ENCODE measurements at regions not wholly inside any gene's neighbourhood (a gene's known extent, or its start where the extent isn't known, plus 50 kb on each side); places are given as distances from the start of the nearest gene placed in this dataset.

DNA sequence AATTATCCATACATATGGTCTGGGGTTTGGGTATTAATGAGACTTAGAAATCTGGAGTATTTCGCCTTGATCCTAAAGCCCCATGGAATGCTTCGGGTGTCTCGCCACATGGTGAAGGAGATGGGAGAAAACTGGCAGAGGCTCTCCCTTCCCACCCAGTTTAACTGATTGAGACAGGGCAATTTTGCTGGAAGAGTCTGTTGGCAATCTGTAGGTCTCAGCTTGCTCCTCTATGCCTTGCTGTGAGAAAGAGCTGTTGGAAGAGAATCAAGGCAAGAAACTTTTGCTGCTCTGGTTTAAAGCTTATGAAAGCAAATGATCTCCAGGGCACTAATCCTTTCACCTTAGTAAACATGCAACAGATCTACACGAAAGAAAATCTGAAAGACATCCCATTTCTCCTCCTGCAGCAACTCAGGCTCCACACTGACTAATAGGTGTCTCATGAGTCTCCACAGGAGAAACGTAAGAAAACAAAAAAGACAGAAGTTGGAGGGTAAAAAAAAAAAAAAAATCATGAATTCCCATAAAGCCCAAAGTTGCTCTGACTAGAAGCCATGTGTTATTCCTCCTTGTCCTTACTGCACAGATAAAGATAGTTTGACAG lies 369.9 kb downstream of the EFNA5 start:
- dilution Hi-C loops (cut with HindIII; ENCODE audit: low sequenced_read_pairs, unreplicated experiment), result no loop called here

More for the DNA sequence above, 369.9 kb downstream of the EFNA5 start:
- H2BK15ac ChIP-seq (ENCODE audit: low read depth, low read length), result no peak overlapping the region
- no peaks in the 10 kb centered on the region for H3K9me3 ChIP-seq (ENCODE audit: control insufficient read depth, insufficient read depth, low read length)
- no peak overlapping the region for H3K4me3 ChIP-seq (ENCODE audit: insufficient read depth, low read depth, low read length)
- H2BK120ac ChIP-seq (ENCODE audit: low read depth, low read length), result peak overlapping the region; percentile 46; the same call in 1 of the 2 replicates
- no peak overlapping the region for H3K9ac ChIP-seq (ENCODE audit: low read depth, low read length)
- DNase-seq, result no peak
- no peak overlapping the region for H4K8ac ChIP-seq (ENCODE audit: low read depth in 2 of 2, low read length in 2 of 2)
- H2AFZ ChIP-seq (replicated peaks; ENCODE audit: low read length, poor library complexity), result no peak overlapping the region
- H4K20me1 ChIP-seq (ENCODE audit: insufficient read depth, low read length), result no peaks in the 10 kb centered on the region
- H2BK5ac ChIP-seq (ENCODE audit: low read depth, low read length, poor library complexity, severe bottlenecking), result no peak overlapping the region
- H3K14ac ChIP-seq (replicated peaks; ENCODE audit: low read depth, low read length), result no peak overlapping the region
- H3K4me1 ChIP-seq (ENCODE audit: control insufficient read depth, insufficient read depth, low read length), result peaks cover 10% of the 10 kb centered on the region; the same call in 1 of the 2 replicates
- H3K36me3 ChIP-seq (ENCODE audit: control insufficient read depth, insufficient read depth, low read length), result no peaks in the 10 kb centered on the region
- no peak overlapping the region for H3K18ac ChIP-seq (ENCODE audit: low read depth, low read length)
- H4K5ac ChIP-seq (ENCODE audit: low read depth, low read length), result no peak overlapping the region
- ATAC-seq (ENCODE audit: low read depth), result no peak
- no peaks in the 10 kb centered on the region; the same call in 1 of the 2 replicates for H3K9me1 ChIP-seq (ENCODE audit: insufficient read depth, low read length)
- no peak overlapping the region for H3K4ac ChIP-seq (ENCODE audit: low read depth, low read length)
- H2AK5ac ChIP-seq (ENCODE audit: low read depth, low read length), result no peak overlapping the region
- no peak overlapping the region for H3K4me2 ChIP-seq (ENCODE audit: low read depth, low read length)
- H3K56ac ChIP-seq (ENCODE audit: extremely low read depth, insufficient read depth, low read length), result peak overlapping the region; percentile 30; the same call in 1 of the 2 replicates
- H2AK9ac ChIP-seq (replicated peaks; ENCODE audit: low read depth, low read length, poor library complexity), result no peak overlapping the region
- in situ Hi-C loops (cut with MboI; ENCODE audit: low sequenced_read_pairs), result no loop called here
- peak overlapping the region; percentile 9; the same call in 1 of the 2 replicates for H2BK20ac ChIP-seq (ENCODE audit: low read depth, low read length)
- intact Hi-C loops (cut with micrococcal nuclease), result loop anchor here (5.0 kb wide), 1 partner anchor 271 kb away; no protein-coding TSS in a partner anchor
- no peak overlapping the region for H3K27ac ChIP-seq (ENCODE audit: insufficient read depth, low read length)
- TF ChIP-seq RAD21 (IDR thresholded peaks at IDR 0.05; ENCODE audit: low read length), result no peak
- TF ChIP-seq BHLHE40 (IDR thresholded peaks at IDR 0.05; ENCODE audit: low read depth, low read length), result no peak
- no peak for TF ChIP-seq RFX5 (IDR thresholded peaks at IDR 0.05; ENCODE audit: low read depth, low read length)
- TF ChIP-seq, protein P1, sequence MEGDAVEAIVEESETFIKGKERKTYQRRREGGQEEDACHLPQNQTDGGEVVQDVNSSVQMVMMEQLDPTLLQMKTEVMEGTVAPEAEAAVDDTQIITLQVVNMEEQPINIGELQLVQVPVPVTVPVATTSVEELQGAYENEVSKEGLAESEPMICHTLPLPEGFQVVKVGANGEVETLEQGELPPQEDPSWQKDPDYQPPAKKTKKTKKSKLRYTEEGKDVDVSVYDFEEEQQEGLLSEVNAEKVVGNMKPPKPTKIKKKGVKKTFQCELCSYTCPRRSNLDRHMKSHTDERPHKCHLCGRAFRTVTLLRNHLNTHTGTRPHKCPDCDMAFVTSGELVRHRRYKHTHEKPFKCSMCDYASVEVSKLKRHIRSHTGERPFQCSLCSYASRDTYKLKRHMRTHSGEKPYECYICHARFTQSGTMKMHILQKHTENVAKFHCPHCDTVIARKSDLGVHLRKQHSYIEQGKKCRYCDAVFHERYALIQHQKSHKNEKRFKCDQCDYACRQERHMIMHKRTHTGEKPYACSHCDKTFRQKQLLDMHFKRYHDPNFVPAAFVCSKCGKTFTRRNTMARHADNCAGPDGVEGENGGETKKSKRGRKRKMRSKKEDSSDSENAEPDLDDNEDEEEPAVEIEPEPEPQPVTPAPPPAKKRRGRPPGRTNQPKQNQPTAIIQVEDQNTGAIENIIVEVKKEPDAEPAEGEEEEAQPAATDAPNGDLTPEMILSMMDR (conservative IDR thresholded peaks at IDR 0.05; ENCODE audit: low read depth, low read length), result no peak
- TF ChIP-seq MAFK (IDR thresholded peaks at IDR 0.05; ENCODE audit: low read depth, low read length), result no peak
- no peak for TF ChIP-seq RCOR1 (IDR thresholded peaks at IDR 0.05; ENCODE audit: insufficient replicate concordance, low read length)
- TF ChIP-seq FOS (IDR thresholded peaks at IDR 0.05; ENCODE audit: low read depth, low read length), result no peak
- no peak for TF ChIP-seq SMC3 (IDR thresholded peaks at IDR 0.05; ENCODE audit: low read depth, low read length)
- TF ChIP-seq MAZ (IDR thresholded peaks at IDR 0.05; ENCODE audit: borderline replicate concordance, low read depth, low read length), result no peak
- TF ChIP-seq NFE2L2 (IDR thresholded peaks at IDR 0.05; ENCODE audit: low read depth, low read length), result no peak
- no peaks in the 10 kb centered on the region for H3K79me1 ChIP-seq (ENCODE audit: low read depth in 1 of 2, low read length in 2 of 2)
- no peak overlapping the region; the same call in 1 of the 2 replicates for H4K91ac ChIP-seq (ENCODE audit: insufficient read depth, low read depth, low read length)
- ChIA-PET POLR2A (ENCODE audit: unreplicated experiment) (no interaction called here), CTCF (interaction anchor here (0.6 to 1.5 kb wide), 3 partner anchors 10 to 747 kb away, joined by 3 to 4 read pairs (median 3); no protein-coding TSS in a partner anchor)
- no TSS peak for BruUV-seq (replicated peaks)
- no peaks in the 10 kb centered on the region for H3K27me3 ChIP-seq (ENCODE audit: control insufficient read depth, insufficient read depth, low read length)
- whole genome bisulfite sequencing, 2 experiments (ENCODE audit: extremely low coverage in 2 of 2, insufficient read length in 1 of 2), result no CpG with 5 or more reads among the region's 5 CpGs
- no peak overlapping the region for H3K23ac ChIP-seq (ENCODE audit: low read depth, low read length)

Measured in IMR-90 (cell line).